ENCODE measurements at regions not wholly inside any gene's neighbourhood (a gene's known extent, or its start where the extent isn't known, plus 50 kb on each side); places are given as distances from the start of the nearest gene placed in this dataset.

- H3K9me3 ChIP-seq (ENCODE audit: control insufficient read depth in 2 of 2, insufficient read depth in 1 of 2, low read depth in 1 of 2, low read length in 1 of 2) = no peaks in the 10 kb centered on the region
- H3K27me3 ChIP-seq (ENCODE audit: control insufficient read depth in 1 of 2, insufficient read depth in 2 of 2, low read length in 2 of 2) = no peaks in the 10 kb centered on the region
- 100% methylated on average over 1 of the region's 1 CpG for WGBS, 2 donors
- no peaks in the 10 kb centered on the region for H3K4me1 ChIP-seq (ENCODE audit: control insufficient read depth in 2 of 2, insufficient read depth in 2 of 2, low read length in 1 of 2)
- H3K36me3 ChIP-seq (ENCODE audit: control insufficient read depth in 2 of 2, insufficient read depth in 2 of 2, low read length in 1 of 2) = no peaks in the 10 kb centered on the region
- H3K4me3 ChIP-seq (ENCODE audit: low read depth in 1 of 2, low read length in 2 of 2) = no peak overlapping the region
- no peak overlapping the region for H3K27ac ChIP-seq (ENCODE audit: low read depth in 2 of 2, low read length in 1 of 2)
These were observed 135.1 kb upstream of the KLF7 start for GRCh38 chr2:207300817-207301216.

DNA sequence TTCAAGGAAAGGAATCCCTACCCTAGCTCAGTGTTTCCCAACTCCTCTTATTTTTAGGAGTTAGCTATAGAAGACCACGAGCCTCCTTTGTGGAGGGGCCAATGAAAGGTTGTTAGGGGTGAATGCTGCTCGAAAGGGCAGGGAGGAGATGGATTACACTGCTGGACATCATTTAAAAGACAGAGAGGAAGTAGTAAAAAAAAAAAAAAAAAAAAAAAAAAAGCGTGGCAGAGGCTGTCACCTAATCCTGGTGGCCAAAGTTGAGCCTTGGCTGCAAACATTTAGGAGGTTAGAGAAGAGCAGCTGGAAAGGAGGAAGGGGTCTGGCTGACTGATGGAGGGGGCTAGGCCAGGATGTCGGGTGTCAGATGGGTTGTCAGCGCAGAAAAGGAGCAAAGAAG is 139.0 kb upstream of the KLF7 start:
- 82 to 83% methylated on average over 5 of the region's 5 CpGs for WGBS, 2 donors
- no peaks in the 10 kb centered on the region for H3K36me3 ChIP-seq (ENCODE audit: control insufficient read depth in 2 of 2, insufficient read depth in 2 of 2, low read length in 1 of 2)

GRCh38 chr2:207308519-207309224 is 142.9 kb upstream of the KLF7 start:
- no peaks in the 10 kb centered on the region for H3K4me1 ChIP-seq (ENCODE audit: control insufficient read depth in 2 of 2, insufficient read depth in 2 of 2, low read length in 1 of 2)
- H3K27me3 ChIP-seq (ENCODE audit: control insufficient read depth in 1 of 2, insufficient read depth in 2 of 2, low read length in 2 of 2) = no peaks in the 10 kb centered on the region
- H3K36me3 ChIP-seq (ENCODE audit: control insufficient read depth in 2 of 2, insufficient read depth in 2 of 2, low read length in 1 of 2) = no peaks in the 10 kb centered on the region
- no peak overlapping the region for H3K27ac ChIP-seq (ENCODE audit: low read depth in 2 of 2, low read length in 1 of 2)
- no peak overlapping the region for H3K4me3 ChIP-seq (ENCODE audit: low read depth in 1 of 2, low read length in 2 of 2)
- 78 to 93% methylated on average over 3 of the region's 3 CpGs for WGBS, 2 donors
- no peaks in the 10 kb centered on the region for H3K9me3 ChIP-seq (ENCODE audit: control insufficient read depth in 2 of 2, insufficient read depth in 1 of 2, low read depth in 1 of 2, low read length in 1 of 2)

More for the DNA sequence above, 139.0 kb upstream of the KLF7 start:
- Histone ChIP-seq H3K4me3 (ENCODE audit: low read depth in 1 of 2, low read length in 2 of 2) (no peak overlapping the region), H3K27me3 (ENCODE audit: control insufficient read depth in 1 of 2, insufficient read depth in 2 of 2, low read length in 2 of 2) (no peaks in the 10 kb centered on the region), H3K27ac (ENCODE audit: low read depth in 2 of 2, low read length in 1 of 2) (no peak overlapping the region), H3K9me3 (ENCODE audit: control insufficient read depth in 2 of 2, insufficient read depth in 1 of 2, low read depth in 1 of 2, low read length in 1 of 2) (no peaks in the 10 kb centered on the region), H3K4me1 (ENCODE audit: control insufficient read depth in 2 of 2, insufficient read depth in 2 of 2, low read length in 1 of 2) (no peaks in the 10 kb centered on the region)

DNA sequence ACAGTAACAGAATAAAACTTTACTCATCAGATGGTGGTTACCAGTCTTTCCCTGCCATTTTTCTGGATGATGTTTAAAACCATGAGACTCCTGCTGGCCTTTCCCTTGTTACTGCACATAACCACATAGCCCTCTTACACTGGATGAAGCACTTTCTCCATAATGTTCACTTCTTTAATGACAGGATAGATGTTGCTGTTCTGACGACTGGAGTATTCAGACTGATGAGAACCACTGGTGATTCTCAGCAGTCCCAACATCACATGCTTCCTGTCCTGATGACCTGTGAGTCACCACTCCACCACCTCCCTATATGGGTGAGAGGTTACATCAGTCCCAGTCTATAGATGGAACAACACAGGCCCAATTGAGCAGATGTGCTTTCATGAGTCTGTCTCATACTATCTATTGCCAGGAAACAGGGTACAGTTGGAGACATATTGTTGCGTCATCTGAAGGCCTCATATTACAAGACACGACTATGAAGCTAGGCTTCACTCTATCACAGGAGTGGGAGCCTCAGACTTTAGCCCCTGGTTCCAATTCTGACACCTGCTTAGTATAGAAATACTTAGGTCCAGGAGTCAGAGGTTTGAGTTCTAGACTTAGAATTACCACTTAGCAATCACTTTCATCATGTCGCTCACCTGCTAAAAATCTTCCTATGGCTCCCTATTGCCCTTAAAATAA is 145.7 kb upstream of the KLF7 start:
- Histone ChIP-seq H3K27me3 (ENCODE audit: control insufficient read depth in 1 of 2, insufficient read depth in 2 of 2, low read length in 2 of 2) (no peaks in the 10 kb centered on the region), H3K36me3 (ENCODE audit: control insufficient read depth in 2 of 2, insufficient read depth in 2 of 2, low read length in 1 of 2) (no peaks in the 10 kb centered on the region), H3K9me3 (ENCODE audit: control insufficient read depth in 2 of 2, insufficient read depth in 1 of 2, low read depth in 1 of 2, low read length in 1 of 2) (no peaks in the 10 kb centered on the region), H3K4me3 (ENCODE audit: low read depth in 1 of 2, low read length in 2 of 2) (no peak overlapping the region), H3K27ac (ENCODE audit: low read depth in 2 of 2, low read length in 1 of 2) (no peak overlapping the region), H3K4me1 (ENCODE audit: control insufficient read depth in 2 of 2, insufficient read depth in 2 of 2, low read length in 1 of 2) (no peaks in the 10 kb centered on the region)
- WGBS, 2 donors = 51 to 82% methylated on average over 4 of the region's 4 CpGs

GRCh38 chr2:207312006-207312356 is 146.2 kb upstream of the KLF7 start:
- H3K9me3 ChIP-seq (ENCODE audit: control insufficient read depth in 2 of 2, insufficient read depth in 1 of 2, low read depth in 1 of 2, low read length in 1 of 2) = no peaks in the 10 kb centered on the region
- no peak overlapping the region for H3K4me3 ChIP-seq (ENCODE audit: low read depth in 1 of 2, low read length in 2 of 2)
- H3K36me3 ChIP-seq (ENCODE audit: control insufficient read depth in 2 of 2, insufficient read depth in 2 of 2, low read length in 1 of 2) = no peaks in the 10 kb centered on the region
- H3K4me1 ChIP-seq (ENCODE audit: control insufficient read depth in 2 of 2, insufficient read depth in 2 of 2, low read length in 1 of 2) = no peaks in the 10 kb centered on the region
- H3K27me3 ChIP-seq (ENCODE audit: control insufficient read depth in 1 of 2, insufficient read depth in 2 of 2, low read length in 2 of 2) = no peaks in the 10 kb centered on the region
- no peak overlapping the region for H3K27ac ChIP-seq (ENCODE audit: low read depth in 2 of 2, low read length in 1 of 2)

GRCh38 chr2:207313947-207314346 is 148.2 kb upstream of the KLF7 start:
- no peak overlapping the region for H3K27ac ChIP-seq (ENCODE audit: low read depth in 2 of 2, low read length in 1 of 2)
- 71 to 87% methylated on average over 2 of the region's 2 CpGs for WGBS, 2 donors
- no peak overlapping the region for H3K4me3 ChIP-seq (ENCODE audit: low read depth in 1 of 2, low read length in 2 of 2)

DNA sequence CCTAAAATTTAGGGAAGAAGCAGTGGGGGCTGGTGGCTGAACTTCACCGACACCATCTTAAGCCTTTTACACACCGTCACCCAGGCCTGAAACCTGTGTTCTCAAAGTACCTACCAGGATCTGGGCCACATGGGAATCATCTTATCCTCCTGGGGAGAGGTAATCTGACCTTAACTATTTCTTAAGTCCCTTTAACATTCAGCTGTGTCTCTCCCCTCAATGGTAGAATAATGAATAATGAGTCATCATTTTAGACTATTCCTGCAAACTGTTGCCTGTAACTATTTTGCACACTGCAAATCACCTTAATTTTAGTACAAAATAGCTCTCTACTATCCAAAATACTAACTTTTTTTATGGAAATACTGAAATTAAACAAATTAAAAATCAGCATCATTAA is 149.4 kb upstream of the KLF7 start:
- no peak overlapping the region for H3K27ac ChIP-seq (ENCODE audit: low read depth in 2 of 2, low read length in 1 of 2)
- H3K36me3 ChIP-seq (ENCODE audit: control insufficient read depth in 2 of 2, insufficient read depth in 2 of 2, low read length in 1 of 2) = no peaks in the 10 kb centered on the region
- no peak overlapping the region for H3K4me3 ChIP-seq (ENCODE audit: low read depth in 1 of 2, low read length in 2 of 2)
- WGBS, 2 donors = 71 to 77% methylated on average over 2 of the region's 2 CpGs
- no peaks in the 10 kb centered on the region for H3K9me3 ChIP-seq (ENCODE audit: control insufficient read depth in 2 of 2, insufficient read depth in 1 of 2, low read depth in 1 of 2, low read length in 1 of 2)
- no peaks in the 10 kb centered on the region for H3K27me3 ChIP-seq (ENCODE audit: control insufficient read depth in 1 of 2, insufficient read depth in 2 of 2, low read length in 2 of 2)
- H3K4me1 ChIP-seq (ENCODE audit: control insufficient read depth in 2 of 2, insufficient read depth in 2 of 2, low read length in 1 of 2) = no peaks in the 10 kb centered on the region

More at GRCh38 chr2:207313947-207314346, 148.2 kb upstream of the KLF7 start:
- H3K27me3 ChIP-seq (ENCODE audit: control insufficient read depth in 1 of 2, insufficient read depth in 2 of 2, low read length in 2 of 2) = no peaks in the 10 kb centered on the region
- H3K9me3 ChIP-seq (ENCODE audit: control insufficient read depth in 2 of 2, insufficient read depth in 1 of 2, low read depth in 1 of 2, low read length in 1 of 2) = no peaks in the 10 kb centered on the region
- H3K4me1 ChIP-seq (ENCODE audit: control insufficient read depth in 2 of 2, insufficient read depth in 2 of 2, low read length in 1 of 2) = no peaks in the 10 kb centered on the region
- H3K36me3 ChIP-seq (ENCODE audit: control insufficient read depth in 2 of 2, insufficient read depth in 2 of 2, low read length in 1 of 2) = no peaks in the 10 kb centered on the region

DNA sequence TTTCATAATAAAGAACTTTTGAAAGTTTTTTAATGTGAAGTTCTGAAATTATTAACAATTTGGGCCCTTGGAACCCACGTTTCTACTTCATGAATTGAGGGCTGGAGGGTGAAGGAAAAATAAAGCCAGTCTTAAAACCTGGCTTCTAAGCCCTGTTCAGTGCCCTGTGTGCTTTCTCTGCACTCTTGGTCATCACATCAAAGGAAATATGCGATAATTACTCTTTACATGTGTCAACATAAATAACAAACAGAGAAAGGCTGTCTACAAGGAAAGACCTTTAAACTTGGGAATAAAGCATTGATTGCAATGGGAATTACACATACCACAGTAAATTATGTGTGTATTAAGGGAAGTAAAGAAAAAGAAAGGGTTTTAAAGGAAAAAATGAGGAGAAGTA is 150.7 kb upstream of the KLF7 start:
- Histone ChIP-seq H3K27ac (ENCODE audit: low read depth in 2 of 2, low read length in 1 of 2) (no peak overlapping the region), H3K4me3 (ENCODE audit: low read depth in 1 of 2, low read length in 2 of 2) (no peak overlapping the region), H3K4me1 (ENCODE audit: control insufficient read depth in 2 of 2, insufficient read depth in 2 of 2, low read length in 1 of 2) (no peaks in the 10 kb centered on the region), H3K9me3 (ENCODE audit: control insufficient read depth in 2 of 2, insufficient read depth in 1 of 2, low read depth in 1 of 2, low read length in 1 of 2) (no peaks in the 10 kb centered on the region), H3K36me3 (ENCODE audit: control insufficient read depth in 2 of 2, insufficient read depth in 2 of 2, low read length in 1 of 2) (no peaks in the 10 kb centered on the region), H3K27me3 (ENCODE audit: control insufficient read depth in 1 of 2, insufficient read depth in 2 of 2, low read length in 2 of 2) (no peaks in the 10 kb centered on the region)
- WGBS, 2 donors = 67 to 82% methylated on average over 2 of the region's 2 CpGs

DNA sequence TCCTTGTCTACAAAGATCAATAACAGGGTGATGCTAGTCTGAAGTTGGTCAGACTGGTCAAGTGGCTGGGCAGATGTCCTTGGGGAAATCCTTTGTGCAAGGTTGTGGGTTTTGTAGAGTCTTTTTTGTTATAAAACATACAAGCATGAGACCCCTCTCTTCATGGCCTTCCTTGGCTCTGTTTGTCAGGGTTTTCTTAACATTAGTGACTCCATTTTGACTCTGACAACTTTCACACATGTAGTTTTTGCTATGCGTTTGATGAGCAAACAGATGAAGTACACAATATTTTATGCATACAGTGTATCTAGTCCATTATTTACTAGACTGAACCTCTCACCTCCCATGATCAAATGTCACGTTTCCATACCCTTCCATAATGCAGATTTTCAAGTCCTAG is 151.2 kb upstream of the KLF7 start:
- Histone ChIP-seq H3K36me3 (ENCODE audit: control insufficient read depth in 2 of 2, insufficient read depth in 2 of 2, low read length in 1 of 2) (no peaks in the 10 kb centered on the region), H3K27ac (ENCODE audit: low read depth in 2 of 2, low read length in 1 of 2) (no peak overlapping the region), H3K4me1 (ENCODE audit: control insufficient read depth in 2 of 2, insufficient read depth in 2 of 2, low read length in 1 of 2) (no peaks in the 10 kb centered on the region), H3K27me3 (ENCODE audit: control insufficient read depth in 1 of 2, insufficient read depth in 2 of 2, low read length in 2 of 2) (no peaks in the 10 kb centered on the region), H3K4me3 (ENCODE audit: low read depth in 1 of 2, low read length in 2 of 2) (no peak overlapping the region), H3K9me3 (ENCODE audit: control insufficient read depth in 2 of 2, insufficient read depth in 1 of 2, low read depth in 1 of 2, low read length in 1 of 2) (no peaks in the 10 kb centered on the region)
- 70 to 80% methylated on average over 2 of the region's 2 CpGs for WGBS, 2 donors

- H3K9me3 ChIP-seq (ENCODE audit: control insufficient read depth in 2 of 2, insufficient read depth in 1 of 2, low read depth in 1 of 2, low read length in 1 of 2) = no peaks in the 10 kb centered on the region
- no peaks in the 10 kb centered on the region for H3K4me1 ChIP-seq (ENCODE audit: control insufficient read depth in 2 of 2, insufficient read depth in 2 of 2, low read length in 1 of 2)
- H3K27ac ChIP-seq (ENCODE audit: low read depth in 2 of 2, low read length in 1 of 2) = no peak overlapping the region
- H3K36me3 ChIP-seq (ENCODE audit: control insufficient read depth in 2 of 2, insufficient read depth in 2 of 2, low read length in 1 of 2) = no peaks in the 10 kb centered on the region
- H3K4me3 ChIP-seq (ENCODE audit: low read depth in 1 of 2, low read length in 2 of 2) = no peak overlapping the region
- H3K27me3 ChIP-seq (ENCODE audit: control insufficient read depth in 1 of 2, insufficient read depth in 2 of 2, low read length in 2 of 2) = no peaks in the 10 kb centered on the region
- 33 to 50% methylated on average over 4 of the region's 4 CpGs for WGBS, 2 donors
These were observed 151.7 kb upstream of the KLF7 start for GRCh38 chr2:207317378-207317984.
